ENCODE measurements at regions not wholly inside any gene's neighbourhood (a gene's known extent, or its start where the extent isn't known, plus 50 kb on each side); places are given as distances from the start of the nearest gene placed in this dataset.
A peak's percentile ranks its signal among the peaks of the same experiment; 100 is the strongest.

GRCh38 chr11:134530636-134531326 lies 118.7 kb upstream of the B3GAT1 start:
- Mint-ChIP-seq H3K9me3 (no peaks in the 10 kb centered on the region), H3K4me1 (peaks cover 13% of the 10 kb centered on the region), H3K27me3 (ENCODE audit: low read depth) (peaks cover 32% of the 10 kb centered on the region), H3K27ac (peak overlapping the region in 1 of 3 experiments; percentile 20), H3K36me3 (ENCODE audit: low read depth) (no peaks in the 10 kb centered on the region), H3K4me3 (no peak overlapping the region)
- no peak for TF ChIP-seq CTCF (IDR thresholded peaks at IDR 0.05; ENCODE audit: unreplicated experiment in 3 of 3)

- H3K4me3 Mint-ChIP-seq, result no peak overlapping the region
- peaks cover 39% of the 10 kb centered on the region for H3K27me3 Mint-ChIP-seq (ENCODE audit: low read depth)
- no peak for TF ChIP-seq CTCF (IDR thresholded peaks at IDR 0.05; ENCODE audit: unreplicated experiment in 3 of 3)
- no peaks in the 10 kb centered on the region for H3K9me3 Mint-ChIP-seq
- H3K4me1 Mint-ChIP-seq, result peaks cover 13% of the 10 kb centered on the region
- H3K27ac Mint-ChIP-seq, result no peak overlapping the region
- no peaks in the 10 kb centered on the region for H3K36me3 Mint-ChIP-seq (ENCODE audit: low read depth)
Measured at GRCh38 chr11:134529212-134530096, 117.4 kb upstream of the B3GAT1 start.

GRCh38 chr11:134528453-134528852 lies 116.4 kb upstream of the B3GAT1 start:
- H3K9me3 Mint-ChIP-seq, result no peaks in the 10 kb centered on the region
- H3K27ac Mint-ChIP-seq, result no peak overlapping the region
- H3K36me3 Mint-ChIP-seq (ENCODE audit: low read depth), result no peaks in the 10 kb centered on the region
- peaks cover 13% of the 10 kb centered on the region for H3K4me1 Mint-ChIP-seq
- TF ChIP-seq CTCF (IDR thresholded peaks at IDR 0.05; ENCODE audit: unreplicated experiment in 3 of 3), result no peak
- H3K4me3 Mint-ChIP-seq, result no peak overlapping the region
- H3K27me3 Mint-ChIP-seq (ENCODE audit: low read depth), result peaks cover 35% of the 10 kb centered on the region

GRCh38 chr11:134527382-134528243 lies 115.6 kb upstream of the B3GAT1 start:
- H3K4me1 Mint-ChIP-seq, result peaks cover 13% of the 10 kb centered on the region
- peaks cover 40% of the 10 kb centered on the region for H3K27me3 Mint-ChIP-seq (ENCODE audit: low read depth)
- no peaks in the 10 kb centered on the region for H3K9me3 Mint-ChIP-seq
- no peak for TF ChIP-seq CTCF (IDR thresholded peaks at IDR 0.05; ENCODE audit: unreplicated experiment in 3 of 3)
- no peak overlapping the region for H3K27ac Mint-ChIP-seq
- no peak overlapping the region for H3K4me3 Mint-ChIP-seq
- no peaks in the 10 kb centered on the region for H3K36me3 Mint-ChIP-seq (ENCODE audit: low read depth)

GRCh38 chr11:134524896-134525845 lies 113.1 kb upstream of the B3GAT1 start:
- H3K36me3 Mint-ChIP-seq (ENCODE audit: low read depth), result no peaks in the 10 kb centered on the region
- H3K4me1 Mint-ChIP-seq, result no peaks in the 10 kb centered on the region
- H3K27ac Mint-ChIP-seq, result no peak overlapping the region
- peaks cover 49% of the 10 kb centered on the region for H3K27me3 Mint-ChIP-seq (ENCODE audit: low read depth)
- no peak for TF ChIP-seq CTCF (IDR thresholded peaks at IDR 0.05; ENCODE audit: unreplicated experiment in 3 of 3)
- H3K9me3 Mint-ChIP-seq, result no peaks in the 10 kb centered on the region
- no peak overlapping the region for H3K4me3 Mint-ChIP-seq

All from nephron (organoid).